Endothelial cell of umbilical vein (primary cell): ENCODE measurements at regions not wholly inside any gene's neighbourhood (a gene's known extent, or its start where the extent isn't known, plus 50 kb on each side); places are given as distances from the start of the nearest gene placed in this dataset.

Experiments
- BruUV-seq: library from RNA; stranded (reverse); fragments of 400-500 nt; replicated peaks from 2 replicates; lab custom pipeline; 2021; lab: Mats Ljungman, UMichigan
- CTCF ChIA-PET: fragments of 300-600, 350-600 bp; sonication (Branson Sonifier 250); formaldehyde crosslinking; loops from one replicate; lab custom pipeline; 2021; ENCODE audit warnings: antibody characterized with exemption, inconsistent platforms; lab: Charles Lee
- POLR2A ChIA-PET: fragments of 300-600, 350-600 bp; sonication (Branson Sonifier 250); formaldehyde crosslinking; loops from one replicate; lab custom pipeline; 2021; ENCODE audit warnings: antibody characterized with exemption, inconsistent platforms; lab: Charles Lee
- DNase-seq: peaks from one replicate; pipeline ENCODE4 v3.0.0-alpha.2; 2011; ENCODE audit warnings: low read depth, low spot score
- FAIRE-seq: peaks from 2 replicates; lab custom pipeline; 2011; peaks lifted over from hg19 to GRCh38; lab: Jason Lieb, UNC
- H2AFZ ChIP-seq: 2 replicates; pipeline ENCODE4 v1.6.0; 2012; ENCODE audit warnings: low read depth, low read length, control low read depth, inconsistent platforms
- H3K27ac ChIP-seq: 2 replicates; pipeline ENCODE4 v1.5.1; 2011; ENCODE audit warnings: low read depth, mild to moderate bottlenecking, control low read depth, low read length, moderate library complexity; ENCODE audit not compliant: insufficient read depth
- H3K27me3 ChIP-seq, 2 experiments: 2 replicates each; pipeline versions ENCODE4 v1.6.0 to v1.6.1; 2011; ENCODE audit warnings: low read length in 2 of 2, mixed read lengths in 1 of 2; ENCODE audit not compliant: control insufficient read depth in 2 of 2, insufficient read depth in 2 of 2
- H3K36me3 ChIP-seq, 2 experiments: 2 replicates in 1 of 2; 3 replicates in 1 of 2; pipeline ENCODE4 v1.5.1; 2011; ENCODE audit warnings: low read length in 2 of 2, mild to moderate bottlenecking in 1 of 2, moderate library complexity in 1 of 2; ENCODE audit not compliant: control insufficient read depth in 2 of 2, insufficient read depth in 2 of 2; ENCODE audit errors: extremely low read depth in 1 of 2
- H3K4me1 ChIP-seq: 3 replicates; pipeline ENCODE4 v1.5.1; 2011; ENCODE audit warnings: mild to moderate bottlenecking, low read length; ENCODE audit not compliant: control insufficient read depth, insufficient read depth; ENCODE audit errors: extremely low read depth
- H3K4me2 ChIP-seq: 2 replicates; pipeline ENCODE4 v1.6.1; 2011; ENCODE audit warnings: low read length, control low read depth, mixed read lengths; ENCODE audit not compliant: insufficient read depth
- H3K4me3 ChIP-seq, 3 experiments: fragments of 200-600 bp in 1 of 3; sonication (generic), shearing (Covaris generic) in 1 of 3; replicated peaks in 1 of 3; 2 replicates each; pipeline ENCODE4 v1.5.1; 2011 to 2016; ENCODE audit warnings: control low read depth in 3 of 3, low read length in 3 of 3, mild to moderate bottlenecking in 2 of 3, inconsistent platforms in 1 of 3, low read depth in 1 of 3, moderate library complexity in 1 of 3; ENCODE audit not compliant: insufficient read depth in 1 of 3
- H3K79me2 ChIP-seq: 2 replicates; pipeline ENCODE4 v1.6.0; 2012; ENCODE audit warnings: low read length, inconsistent platforms; ENCODE audit not compliant: control insufficient read depth, insufficient read depth
- H3K9ac ChIP-seq: replicated peaks from 2 replicates; pipeline ENCODE3; 2011; ENCODE audit warnings: low read length, control low read depth; ENCODE audit not compliant: insufficient read depth; ENCODE audit errors: extremely low read depth
- H3K9me1 ChIP-seq: replicated peaks from 3 replicates; pipeline ENCODE4 v1.6.0; 2011; ENCODE audit warnings: mild to moderate bottlenecking, low read length; ENCODE audit not compliant: control insufficient read depth, insufficient read depth; ENCODE audit errors: extremely low read depth
- H3K9me3 ChIP-seq: replicated peaks from 2 replicates; pipeline ENCODE4 v1.5.1; 2012; ENCODE audit warnings: low read length, inconsistent platforms; ENCODE audit not compliant: control insufficient read depth, insufficient read depth
- H4K20me1 ChIP-seq: replicated peaks from 2 replicates; pipeline ENCODE3; 2011; ENCODE audit warnings: mild to moderate bottlenecking, low read length; ENCODE audit not compliant: control insufficient read depth, insufficient read depth; ENCODE audit errors: extremely low read depth
- CTCF ChIP-seq, 2 donors: IDR thresholded peaks; 1 replicate in 1 of 2; 2 replicates in 1 of 2; pipeline ENCODE4 v1.5.1; 2011; ENCODE audit warnings: low read length in 2 of 2, mild to moderate bottlenecking in 2 of 2, moderate library complexity in 2 of 2, control low read depth in 1 of 2, inconsistent platforms in 1 of 2, low read depth in 1 of 2; ENCODE audit not compliant: insufficient read depth in 1 of 2; ENCODE audit errors: extremely low read depth in 1 of 2
- EZH2 ChIP-seq: IDR thresholded peaks from 2 replicates; pipeline ENCODE4 v1.6.1; 2012; ENCODE audit warnings: borderline replicate concordance, low read depth, mild to moderate bottlenecking, moderate library complexity, low read length, inconsistent platforms; ENCODE audit not compliant: severe bottlenecking
- FOS ChIP-seq: IDR thresholded peaks from 2 replicates; pipeline ENCODE4 v1.6.1; 2011; ENCODE audit warnings: mild to moderate bottlenecking, low read length, moderate library complexity, borderline replicate concordance; ENCODE audit not compliant: insufficient read depth
- GATA2 ChIP-seq: IDR thresholded peaks from 2 replicates; pipeline ENCODE4 v1.7.0; 2011; ENCODE audit warnings: low read depth, mild to moderate bottlenecking, moderate library complexity, mixed read lengths, low read length; ENCODE audit not compliant: insufficient read length, insufficient read depth
- MAX ChIP-seq: IDR thresholded peaks from 2 replicates; pipeline ENCODE4 v1.6.1; 2011; ENCODE audit not compliant: insufficient read depth, insufficient read length
- MYC ChIP-seq: IDR thresholded peaks from one replicate; pipeline ENCODE4 v1.6.1; 2011; ENCODE audit warnings: mild to moderate bottlenecking, low read depth, low read length
- POLR2A ChIP-seq: IDR thresholded peaks from 2 replicates; pipeline ENCODE4 v1.6.1; 2012; ENCODE audit warnings: low read depth, mild to moderate bottlenecking, control low read depth, low read length
- POLR2AphosphoS5 ChIP-seq: IDR thresholded peaks from 2 replicates; pipeline ENCODE4 v1.6.1; 2012; ENCODE audit warnings: low read depth, mild to moderate bottlenecking, control low read depth, low read length, moderate library complexity; ENCODE audit not compliant: insufficient read depth
- dilution Hi-C: fragments of 300-500 bp; cut with MboI; formaldehyde crosslinking; loops from one replicate; pipeline ENCODE4 v1.15.0; 2019; ENCODE audit warnings: low sequenced_read_pairs; ENCODE audit not compliant: extremely low pct_ligation_motif_present
- intact Hi-C: fragments of 100-400 bp; cut with micrococcal nuclease; formaldehyde crosslinking; loops from one replicate; pipeline ENCODE4 v1.10.0; 2022

GRCh38 chr19:30307191-30307974, 64.8 kb upstream of the ZNF536 start:
- DNase-seq, result no peak
- Histone ChIP-seq H3K27ac (no peak overlapping the region), H3K79me2 (no peaks in the 10 kb centered on the region), H3K4me3 (no peak overlapping the region), H4K20me1 (no peaks in the 10 kb centered on the region), H3K36me3 (no peaks in the 10 kb centered on the region), H3K9me3 (peaks cover 1% of the 10 kb centered on the region), H2AFZ (no peak overlapping the region), H3K27me3 (no peaks in the 10 kb centered on the region), H3K4me2 (no peak overlapping the region), H3K9ac (no peak overlapping the region), H3K9me1 (no peaks in the 10 kb centered on the region), H3K4me1 (no peaks in the 10 kb centered on the region)
- BruUV-seq, result no TSS peak
- TF ChIP-seq POLR2A (no peak), MAX (no peak), FOS (no peak), CTCF (IDR thresholded peaks at IDR 0.05; ENCODE audit: extremely low read depth in 1 of 2, insufficient read depth in 1 of 2, low read depth in 1 of 2, low read length in 2 of 2) (no peak), EZH2 (no peak), GATA2 (no peak), POLR2AphosphoS5 (no peak), MYC (no peak)
- intact Hi-C loops (no loop called here), dilution Hi-C loops (no loop called here)
- CTCF ChIA-PET, result no interaction called here
- POLR2A ChIA-PET, result no interaction called here
- FAIRE-seq, result no peak
